ENCODE measurements at regions not wholly inside any gene's neighbourhood (a gene's known extent, or its start where the extent isn't known, plus 50 kb on each side); places are given as distances from the start of the nearest gene placed in this dataset.

DNA sequence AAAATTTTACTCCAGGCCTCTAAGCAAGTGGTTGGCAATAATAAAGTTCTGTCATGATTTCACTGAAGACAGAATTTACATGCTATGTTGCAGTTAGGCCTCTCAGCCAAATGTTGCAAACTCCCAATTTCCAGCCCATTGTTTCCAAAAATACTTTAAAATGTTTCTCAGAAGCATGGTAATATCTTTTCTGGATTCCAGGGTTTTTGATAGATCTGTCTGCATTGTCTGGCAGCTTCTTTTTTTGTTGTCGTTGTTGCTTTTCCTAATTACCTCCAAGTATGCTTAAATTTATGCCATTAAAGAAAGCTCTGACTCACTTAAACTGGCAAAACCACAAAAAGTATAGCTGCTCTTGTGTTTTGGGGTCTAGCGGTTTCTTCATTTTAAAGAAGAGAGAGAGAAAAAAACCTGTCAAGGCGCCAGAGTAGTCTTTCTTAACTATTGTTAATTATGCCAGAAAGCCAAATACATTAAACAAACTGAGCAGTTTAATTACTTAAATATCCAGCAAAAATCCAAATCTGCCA, 97.0 kb downstream of the AGTR2 start:
- TF ChIP-seq, protein P1, sequence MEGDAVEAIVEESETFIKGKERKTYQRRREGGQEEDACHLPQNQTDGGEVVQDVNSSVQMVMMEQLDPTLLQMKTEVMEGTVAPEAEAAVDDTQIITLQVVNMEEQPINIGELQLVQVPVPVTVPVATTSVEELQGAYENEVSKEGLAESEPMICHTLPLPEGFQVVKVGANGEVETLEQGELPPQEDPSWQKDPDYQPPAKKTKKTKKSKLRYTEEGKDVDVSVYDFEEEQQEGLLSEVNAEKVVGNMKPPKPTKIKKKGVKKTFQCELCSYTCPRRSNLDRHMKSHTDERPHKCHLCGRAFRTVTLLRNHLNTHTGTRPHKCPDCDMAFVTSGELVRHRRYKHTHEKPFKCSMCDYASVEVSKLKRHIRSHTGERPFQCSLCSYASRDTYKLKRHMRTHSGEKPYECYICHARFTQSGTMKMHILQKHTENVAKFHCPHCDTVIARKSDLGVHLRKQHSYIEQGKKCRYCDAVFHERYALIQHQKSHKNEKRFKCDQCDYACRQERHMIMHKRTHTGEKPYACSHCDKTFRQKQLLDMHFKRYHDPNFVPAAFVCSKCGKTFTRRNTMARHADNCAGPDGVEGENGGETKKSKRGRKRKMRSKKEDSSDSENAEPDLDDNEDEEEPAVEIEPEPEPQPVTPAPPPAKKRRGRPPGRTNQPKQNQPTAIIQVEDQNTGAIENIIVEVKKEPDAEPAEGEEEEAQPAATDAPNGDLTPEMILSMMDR (conservative IDR thresholded peaks at IDR 0.05 in 1 of 2, IDR thresholded peaks at IDR 0.05 in 1 of 2; ENCODE audit: extremely low read depth in 1 of 2, insufficient read depth in 1 of 2, low read depth in 1 of 2, low read length in 2 of 2): no peak
- TF ChIP-seq EZH2 (IDR thresholded peaks at IDR 0.05; ENCODE audit: borderline replicate concordance, low read length): no peak
